Activated CD4-positive, alpha-beta T cell treated with anti-CD3 and anti-CD28 coated beads, Interleukin-2, amount 50 U/mL, for 4 hours (primary cell): ENCODE measurements at regions not wholly inside any gene's neighbourhood (a gene's known extent, or its start where the extent isn't known, plus 50 kb on each side); places are given as distances from the start of the nearest gene placed in this dataset.

Experiments used
- DNase-seq, 2 experiments: peaks; one replicate each; pipeline ENCODE4 v3.0.0-alpha.2; 2020

DNA sequence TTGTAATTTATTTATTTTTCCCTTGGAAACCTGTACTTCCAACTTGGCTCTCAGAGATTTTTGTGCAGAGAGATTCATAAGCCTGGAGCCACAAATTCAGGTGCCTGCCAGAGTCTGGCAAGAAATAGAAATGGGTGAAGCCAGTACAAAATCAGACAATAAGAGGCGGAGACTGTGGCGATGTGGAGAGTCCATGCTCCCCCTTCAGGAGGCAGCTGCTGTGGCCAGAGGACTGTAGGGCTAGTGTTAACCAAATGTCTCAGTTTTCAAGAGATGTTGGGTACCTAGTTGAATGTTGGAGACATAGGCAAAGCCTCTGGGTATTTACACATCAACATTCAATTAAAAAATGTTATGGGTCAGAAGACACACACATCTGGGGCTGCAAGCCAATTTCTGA, 208.6 kb downstream of the PSAT1 start:
- DNase-seq: no peak

DNA sequence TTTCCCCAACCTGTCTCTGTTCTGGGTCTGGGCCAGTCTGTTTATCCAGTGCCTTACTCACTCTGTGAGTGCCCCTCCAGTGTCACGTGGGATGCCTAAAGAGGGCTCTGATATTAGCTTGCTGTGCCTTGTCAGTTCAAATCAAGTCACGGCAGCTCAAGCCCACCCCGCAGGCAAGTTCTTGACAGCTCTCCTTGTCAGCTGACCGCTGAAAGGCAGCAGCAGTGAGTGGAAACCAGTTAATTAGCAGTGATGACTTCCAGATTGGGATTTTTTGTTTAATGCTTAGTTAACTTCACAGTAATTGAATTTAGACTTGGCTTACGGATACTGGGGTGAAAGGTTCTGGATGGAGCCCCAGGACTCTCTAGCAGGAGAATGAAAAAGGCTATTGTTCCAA, 210.1 kb downstream of the PSAT1 start:
- no peak for DNase-seq

DNA sequence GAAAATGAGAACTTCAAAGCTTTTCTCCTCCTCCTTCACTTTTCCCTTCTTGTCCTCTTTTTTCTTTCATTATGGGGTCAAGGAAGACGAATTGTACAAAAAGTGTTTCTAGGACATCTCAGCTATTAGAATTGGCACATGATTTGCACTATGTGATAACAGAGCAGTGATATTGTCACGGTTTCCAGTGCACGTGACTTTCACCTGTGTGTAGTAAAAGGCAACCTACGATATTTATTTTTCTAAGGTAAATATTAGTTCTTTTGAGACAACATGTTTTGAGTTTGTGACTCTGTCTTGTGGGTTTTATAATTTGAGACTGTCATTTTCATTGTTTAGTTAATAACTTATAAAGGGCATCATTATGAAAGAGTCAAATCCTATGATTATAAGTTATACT, 213.1 kb downstream of the PSAT1 start:
- DNase-seq: no peak

DNA sequence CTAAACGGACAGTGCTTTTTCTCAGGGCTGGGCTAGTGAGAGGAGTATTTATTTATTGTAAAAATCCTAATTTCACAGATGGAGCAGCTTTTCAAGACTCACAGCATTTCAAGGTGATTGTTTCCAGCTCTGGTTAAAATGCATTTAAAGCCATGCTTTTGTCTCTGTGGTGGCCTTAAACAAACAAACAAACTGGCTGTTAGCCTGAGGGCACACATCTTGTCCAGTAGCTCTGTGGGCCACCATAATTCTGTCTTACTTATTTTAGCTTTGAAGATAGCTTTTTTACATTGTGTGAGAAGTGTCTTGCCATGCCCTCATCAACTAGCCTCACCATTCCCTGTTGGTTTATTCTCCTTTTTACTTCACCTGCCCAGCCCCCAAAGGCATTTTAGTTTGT, 218.2 kb downstream of the PSAT1 start:
- no peak for DNase-seq

DNA sequence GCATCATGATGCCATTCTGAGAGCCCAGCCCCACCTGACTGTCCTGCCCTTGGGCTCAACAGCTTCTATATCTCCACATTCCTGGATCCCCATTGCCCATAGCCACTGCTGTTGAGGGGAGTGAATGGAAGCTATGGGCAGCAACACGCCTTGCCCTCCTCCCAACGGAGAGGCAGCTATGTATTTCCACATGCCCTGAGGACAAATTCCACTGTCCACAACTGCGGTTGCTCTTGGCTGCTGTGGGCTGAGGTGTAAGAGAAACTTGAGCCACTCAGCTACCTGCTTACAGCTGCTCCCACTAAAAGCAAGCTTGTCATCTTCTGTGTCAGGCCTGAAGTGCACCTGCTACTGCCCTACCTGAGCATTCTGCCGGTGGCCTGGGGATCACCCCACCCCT, 222.9 kb downstream of the PSAT1 start:
- DNase-seq: no peak

DNA sequence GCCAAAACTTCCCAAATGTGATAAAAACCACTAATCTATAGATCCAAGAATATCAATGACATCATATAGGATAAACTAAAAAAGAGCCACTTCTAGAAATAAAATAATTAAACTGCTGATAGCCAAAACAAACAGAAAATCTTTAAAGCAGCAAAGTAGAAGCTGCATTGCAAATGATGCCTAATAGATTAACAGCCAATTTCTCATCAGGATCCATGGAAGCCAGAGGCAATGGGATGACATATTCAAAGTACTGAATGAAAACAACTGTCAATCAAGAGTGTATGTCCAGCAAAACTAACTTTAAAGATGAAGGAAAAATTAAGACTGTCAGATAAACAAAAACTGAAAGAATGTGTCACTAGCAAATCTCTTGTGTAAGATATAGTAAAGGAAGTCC, 224.8 kb downstream of the PSAT1 start:
- no peak for DNase-seq

DNA sequence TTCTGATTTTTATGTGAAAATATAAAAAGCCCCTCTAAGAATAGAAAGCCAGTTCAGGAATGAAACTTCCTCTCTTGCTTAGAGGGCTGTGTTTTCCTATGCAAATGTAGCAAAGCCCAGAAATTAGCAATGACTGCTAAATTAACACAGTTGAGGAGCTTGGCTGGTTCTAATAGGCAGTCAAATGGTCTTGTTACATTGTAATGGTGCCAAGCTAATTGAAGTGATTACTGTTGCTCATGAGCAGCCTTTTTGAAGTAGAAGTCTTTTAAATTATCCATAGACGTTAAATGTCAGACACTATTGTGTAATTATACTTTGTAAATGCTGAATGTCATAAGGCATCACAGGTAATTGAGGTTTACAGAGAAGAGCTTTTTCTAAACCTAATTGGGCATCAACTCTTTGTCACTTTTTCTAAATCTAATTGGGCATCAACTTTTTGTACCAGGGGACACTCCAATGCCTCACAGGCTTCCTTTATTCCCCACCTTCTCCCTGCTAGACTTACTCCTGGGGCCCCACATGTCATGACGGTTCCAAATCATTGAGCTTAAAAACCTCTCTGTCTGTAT, 229.1 kb downstream of the PSAT1 start:
- no peak for DNase-seq

DNA sequence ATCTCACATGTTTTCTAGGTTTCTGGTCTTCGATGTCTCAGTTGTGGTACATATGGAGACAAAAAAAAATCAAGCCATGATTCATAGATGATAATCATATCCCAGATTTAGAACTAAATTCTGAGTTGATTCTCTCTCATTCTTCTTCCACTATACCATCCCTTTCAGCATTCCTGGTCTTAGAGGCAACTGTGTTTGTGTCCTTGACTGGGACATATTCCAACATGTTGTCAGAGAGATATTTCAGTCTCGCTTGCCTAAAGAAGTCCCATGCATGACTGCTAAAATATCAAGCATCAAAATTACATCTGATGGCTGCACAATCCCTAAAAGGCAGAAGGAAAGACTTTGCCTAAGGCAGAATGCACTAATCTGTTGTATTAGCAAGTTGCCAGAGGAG, 236.6 kb downstream of the PSAT1 start:
- DNase-seq: no peak

DNA sequence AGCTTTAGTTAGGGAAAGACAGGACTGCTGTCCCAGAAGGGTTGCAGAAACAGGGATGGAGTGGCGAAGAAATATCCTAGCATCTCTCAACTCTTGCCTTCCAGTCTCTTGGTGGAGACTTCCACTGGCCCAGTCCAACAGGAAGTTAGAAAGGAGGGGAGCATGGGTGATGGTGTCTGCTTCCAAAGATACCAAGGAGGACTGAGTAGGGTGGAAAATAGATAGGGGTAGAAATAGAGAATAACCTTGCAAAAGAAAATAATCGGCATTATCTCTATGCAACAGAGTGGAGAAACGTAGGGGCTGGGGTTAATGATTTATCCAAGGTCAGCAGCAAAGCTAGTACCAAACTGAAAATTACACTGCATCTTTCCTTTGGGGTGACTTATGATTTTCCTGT, 242.3 kb downstream of the PSAT1 start:
- no peak for DNase-seq

DNA sequence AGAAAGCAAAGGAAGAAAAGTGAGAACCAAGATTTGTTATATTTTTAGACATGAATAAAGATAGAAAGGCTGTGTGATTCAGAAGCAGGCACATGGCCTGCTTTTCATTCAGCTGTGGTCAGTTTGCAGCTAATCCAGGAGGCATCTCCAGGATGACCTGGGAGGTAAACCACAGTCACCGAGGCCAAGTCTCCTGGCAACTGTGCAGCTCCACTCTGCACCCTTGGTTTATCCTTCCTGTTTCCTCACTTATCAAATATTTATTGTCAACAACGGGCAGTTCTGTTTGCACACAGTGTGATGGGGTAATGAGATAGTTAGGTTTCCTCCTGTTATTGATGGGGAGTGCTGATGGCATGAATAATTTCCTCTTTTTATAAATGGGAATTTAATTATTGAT, 243.0 kb downstream of the PSAT1 start:
- DNase-seq: no peak

DNA sequence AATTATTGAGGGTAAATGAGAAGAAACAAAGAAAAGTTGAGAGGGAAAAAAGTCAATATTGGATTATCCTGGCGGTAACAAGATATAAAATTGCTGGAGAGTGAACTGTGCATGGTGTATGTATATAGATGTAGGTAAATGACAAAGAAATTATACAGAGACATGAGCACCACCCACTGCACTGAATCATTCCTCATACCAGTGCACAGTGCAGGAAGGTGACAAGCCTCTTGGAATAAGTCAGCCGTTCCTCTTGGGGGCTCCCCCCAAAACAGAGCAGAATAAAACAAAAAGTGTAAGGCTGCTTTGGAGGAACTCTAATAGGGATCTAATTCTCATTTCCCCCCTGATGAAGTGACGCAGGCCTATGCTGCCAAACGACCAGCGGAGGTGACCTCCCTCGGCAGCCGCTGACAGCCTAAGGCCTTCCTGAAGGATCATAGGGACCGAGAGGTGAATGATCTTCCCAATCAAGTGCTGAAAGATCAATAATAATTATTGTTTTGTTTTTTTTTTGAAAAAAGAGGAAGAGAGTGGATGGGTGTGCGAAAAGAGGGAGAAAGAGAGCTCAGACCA, 245.0 kb downstream of the PSAT1 start:
- no peak for DNase-seq

DNA sequence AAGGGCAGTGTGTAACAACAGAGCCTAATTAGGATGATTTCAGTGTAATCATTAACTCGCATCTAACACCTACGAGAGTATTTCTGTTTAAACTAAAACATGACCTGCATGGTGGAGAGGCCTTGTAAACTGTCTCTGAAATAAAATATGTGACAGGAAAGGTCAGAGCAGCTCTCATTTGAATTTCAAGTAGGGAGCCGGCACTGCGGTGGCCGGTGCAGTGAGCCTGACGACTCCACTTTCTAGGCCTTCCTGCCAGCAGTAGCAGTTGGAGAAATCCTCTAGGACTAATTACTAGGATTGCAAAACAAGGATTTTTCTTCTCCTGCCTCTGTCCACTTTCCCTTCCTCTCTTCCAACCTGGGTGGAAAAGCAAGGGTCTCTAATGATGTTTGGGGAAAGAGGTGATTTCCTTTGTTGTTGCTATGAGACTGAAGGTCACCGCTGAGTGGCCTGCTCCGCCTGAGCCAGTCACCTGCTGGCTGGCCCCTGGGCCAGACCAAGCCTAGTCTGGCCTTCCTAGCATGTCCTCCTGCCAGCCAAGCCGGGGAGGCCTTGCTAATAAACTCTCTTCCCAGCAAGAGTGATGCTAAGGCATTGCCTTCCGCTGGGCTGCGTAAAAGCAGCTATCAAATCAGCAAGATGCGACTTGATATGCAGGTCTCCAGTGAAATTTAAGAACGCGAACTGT, 245.7 kb downstream of the PSAT1 start:
- no peak for DNase-seq

DNA sequence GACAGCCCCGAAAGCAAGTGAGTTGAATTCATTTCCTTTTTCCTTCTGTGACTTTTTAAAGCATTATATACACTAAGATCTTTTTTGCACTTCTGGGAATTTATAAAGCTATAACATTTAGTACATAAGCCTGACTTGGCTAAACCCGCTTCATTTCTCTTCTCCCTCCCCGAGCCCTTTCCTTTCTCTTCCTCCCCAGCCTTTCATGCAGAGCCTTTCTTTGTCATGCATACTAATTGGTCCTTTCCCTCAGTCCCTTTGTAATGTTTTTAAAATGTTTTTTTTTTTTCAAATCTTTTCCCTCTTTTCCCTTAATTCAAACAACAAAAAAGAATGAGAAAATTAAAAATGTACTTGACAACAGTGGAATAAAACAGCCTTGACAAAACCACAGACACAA, 246.4 kb downstream of the PSAT1 start:
- DNase-seq: no peak

DNA sequence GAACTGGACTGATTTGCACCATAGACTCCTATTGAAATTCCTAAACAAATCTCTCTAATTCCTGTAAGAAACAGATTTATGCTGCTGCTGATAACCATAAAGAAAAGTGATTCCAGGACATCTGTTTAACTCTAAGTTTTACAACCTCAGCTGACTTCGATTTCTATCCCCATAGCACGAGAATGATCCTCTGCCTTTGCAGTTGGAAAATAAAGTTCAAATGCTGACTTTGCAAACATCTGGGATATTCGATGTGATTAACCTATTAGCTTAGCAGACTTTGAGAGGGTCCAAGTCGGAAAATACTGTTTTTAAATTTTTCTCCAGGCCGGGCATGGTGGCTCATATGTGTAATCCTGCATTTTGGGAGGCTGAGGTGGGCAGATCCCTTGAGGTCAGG, 247.3 kb downstream of the PSAT1 start:
- DNase-seq: no peak

DNA sequence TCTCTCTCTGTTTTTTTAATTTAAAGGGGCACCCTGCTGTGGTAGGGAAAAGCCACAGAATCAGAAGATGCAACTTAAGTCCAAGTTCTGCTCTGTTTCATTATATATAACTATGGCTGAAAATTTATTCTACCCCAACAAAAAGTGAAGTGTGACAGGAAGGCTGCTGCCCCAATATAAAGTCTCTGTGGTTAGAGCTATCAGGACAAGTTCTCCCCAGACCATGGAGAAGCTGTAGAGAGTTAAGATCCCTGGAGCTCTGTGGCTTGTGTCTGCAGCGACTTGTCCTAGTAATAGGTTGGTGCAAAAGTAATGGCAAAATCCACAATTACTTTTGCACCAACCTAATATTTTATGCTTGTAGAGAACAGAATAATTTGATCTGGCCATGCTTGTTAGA, 250.9 kb downstream of the PSAT1 start:
- DNase-seq: no peak

DNA sequence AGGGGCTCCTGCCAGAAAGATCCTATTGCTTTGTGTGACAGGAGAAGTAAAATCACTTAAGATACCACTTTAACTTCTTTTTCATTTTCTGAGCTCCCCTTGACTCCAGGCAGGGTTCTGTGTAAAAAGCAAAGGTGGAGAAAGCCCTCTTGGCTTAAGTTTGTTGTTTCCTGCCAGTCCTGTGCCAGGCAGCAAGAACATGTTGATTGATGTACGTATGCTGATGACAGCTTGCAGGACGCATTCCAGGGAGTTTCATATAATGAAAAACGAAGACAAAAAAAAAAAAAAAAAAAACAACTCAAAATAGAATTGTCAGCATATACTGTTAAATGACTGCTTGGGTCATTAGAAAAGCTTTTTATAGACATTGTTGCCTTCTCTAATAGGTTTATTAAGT, 251.7 kb downstream of the PSAT1 start:
- no peak for DNase-seq

DNA sequence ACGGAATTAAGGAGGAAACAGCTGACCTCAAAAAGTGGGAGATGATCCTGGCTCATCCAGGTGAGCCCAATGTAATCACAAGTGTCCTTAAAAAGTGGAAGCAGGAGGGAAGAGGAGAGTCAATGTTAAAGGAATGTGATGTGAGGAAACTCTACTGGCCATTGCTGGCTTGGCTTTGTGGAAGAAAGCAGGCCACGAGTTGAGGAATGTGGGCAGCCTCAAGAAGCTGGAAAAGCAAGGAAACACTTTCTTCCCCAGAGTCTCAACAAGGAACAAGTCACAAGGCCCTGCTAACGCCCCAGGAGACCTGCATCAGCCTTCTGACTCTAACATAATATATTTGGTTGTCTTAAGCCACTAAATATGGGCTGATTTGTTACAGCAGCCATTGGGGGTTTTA, 252.8 kb downstream of the PSAT1 start:
- DNase-seq: no peak

DNA sequence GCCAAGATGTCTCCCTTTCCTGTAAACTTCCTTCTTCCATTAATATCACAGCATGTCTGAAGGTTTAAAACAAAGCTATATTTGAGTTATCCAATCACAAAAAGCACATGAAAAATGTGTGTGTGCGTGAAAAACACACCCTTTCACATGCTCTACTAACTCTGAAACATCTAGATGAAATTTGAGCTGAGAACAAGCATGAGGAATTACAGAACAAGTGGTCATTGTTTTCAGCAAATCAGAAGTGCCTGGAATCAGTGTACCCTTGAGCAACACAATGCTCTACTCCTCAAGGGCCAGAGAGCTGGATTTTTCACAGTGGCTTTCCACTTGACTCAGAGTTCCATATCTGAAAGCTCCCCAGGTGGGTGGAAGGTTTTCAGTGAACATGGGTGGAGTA, 255.9 kb downstream of the PSAT1 start:
- DNase-seq: no peak

DNA sequence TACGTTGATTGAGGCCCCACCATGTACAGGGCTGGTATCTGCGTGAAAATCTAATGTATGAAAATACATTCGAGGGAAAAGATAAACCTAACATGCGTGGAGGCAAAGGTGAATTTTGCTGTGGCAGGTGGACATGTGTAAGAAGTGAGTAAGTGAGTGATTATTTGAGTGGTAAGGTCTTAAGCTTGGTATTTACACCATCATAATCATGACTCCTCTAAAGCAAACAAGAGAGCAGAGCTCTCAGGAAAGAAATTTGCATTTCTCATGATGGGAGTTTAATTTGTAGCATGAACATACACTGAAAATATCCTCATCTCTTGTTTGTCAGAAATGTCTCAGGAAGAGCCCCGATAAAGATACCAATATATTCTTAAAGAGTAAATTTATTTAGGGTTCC, 260.6 kb downstream of the PSAT1 start:
- no peak for DNase-seq

DNA sequence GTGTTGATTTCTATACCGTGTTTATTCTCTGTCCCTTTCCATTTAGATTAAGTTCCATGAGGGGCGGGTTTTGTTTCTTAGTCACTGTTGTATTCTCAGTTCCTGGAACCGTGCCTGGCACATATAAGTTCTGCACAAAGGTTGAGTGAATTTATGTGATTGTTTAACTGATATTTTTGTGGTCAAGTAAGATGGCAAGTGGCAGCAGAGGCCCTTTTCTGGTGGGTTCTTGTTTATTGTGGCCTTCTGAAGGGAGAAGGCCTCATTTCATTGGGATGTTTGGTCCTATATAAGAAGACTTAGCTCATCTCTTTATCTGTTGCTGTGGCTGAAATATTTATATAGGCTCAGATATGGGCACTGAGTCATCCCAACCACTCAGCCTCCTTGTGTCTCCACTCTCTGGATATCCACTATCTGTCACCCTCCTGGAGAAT, 262.5 kb downstream of the PSAT1 start:
- no peak for DNase-seq

DNA sequence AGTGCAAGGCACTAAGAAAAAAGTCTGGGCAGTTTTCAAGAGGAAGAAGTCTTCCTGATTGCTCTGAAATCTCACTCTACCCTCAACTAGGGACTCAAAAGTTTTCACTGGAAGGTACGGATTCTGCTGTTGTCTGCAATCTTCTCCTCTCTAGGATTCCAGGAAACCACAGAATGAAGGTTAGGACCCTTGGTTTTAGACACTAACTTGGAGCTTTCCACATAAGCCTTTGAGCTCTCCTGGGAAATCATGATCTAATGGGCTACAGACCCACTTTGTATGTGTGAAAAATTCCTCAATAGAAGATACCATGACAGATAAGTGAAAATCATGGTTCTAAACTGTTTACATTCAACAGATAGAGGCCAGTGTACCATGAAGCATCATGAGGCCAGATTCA, 265.1 kb downstream of the PSAT1 start:
- no peak for DNase-seq

DNA sequence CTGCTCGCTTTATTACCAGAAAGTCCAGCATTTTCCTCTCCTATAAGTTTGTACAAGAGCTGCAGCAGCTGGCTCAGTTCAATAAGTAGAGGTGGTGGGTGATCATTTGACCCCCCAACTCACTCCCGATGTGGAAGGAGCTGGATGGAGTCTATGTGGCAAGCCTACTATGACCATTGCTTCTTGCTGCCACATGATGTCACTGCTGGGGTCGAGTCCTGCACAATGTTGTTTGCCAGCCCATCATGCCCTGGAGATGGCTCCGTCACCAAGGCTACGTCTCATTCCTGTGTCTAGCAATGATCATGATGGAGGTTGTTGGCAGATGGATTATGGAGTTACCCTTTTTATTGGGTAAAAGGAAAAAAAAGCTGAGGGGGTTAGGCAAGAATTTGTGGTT, 266.3 kb downstream of the PSAT1 start:
- DNase-seq: no peak

DNA sequence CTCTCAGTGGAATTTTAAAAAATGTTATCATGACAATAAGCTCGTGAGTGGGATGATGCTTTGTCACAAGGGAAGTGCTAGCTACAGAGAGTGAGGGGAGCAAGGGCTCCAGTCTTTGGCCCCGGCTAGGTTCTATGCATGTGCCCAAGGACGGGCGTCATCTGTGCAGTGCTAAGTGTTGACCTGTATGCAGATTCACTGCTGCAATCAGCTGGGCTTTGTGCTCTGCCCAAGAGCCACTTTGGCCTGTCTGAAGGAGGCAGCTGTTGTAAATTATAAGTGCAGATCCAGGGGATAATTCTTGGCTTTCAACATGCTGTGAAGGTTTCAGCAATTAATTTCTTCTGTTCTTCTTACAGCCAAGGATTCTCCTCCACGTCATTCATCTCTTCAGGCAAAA, 268.6 kb downstream of the PSAT1 start:
- DNase-seq: no peak

DNA sequence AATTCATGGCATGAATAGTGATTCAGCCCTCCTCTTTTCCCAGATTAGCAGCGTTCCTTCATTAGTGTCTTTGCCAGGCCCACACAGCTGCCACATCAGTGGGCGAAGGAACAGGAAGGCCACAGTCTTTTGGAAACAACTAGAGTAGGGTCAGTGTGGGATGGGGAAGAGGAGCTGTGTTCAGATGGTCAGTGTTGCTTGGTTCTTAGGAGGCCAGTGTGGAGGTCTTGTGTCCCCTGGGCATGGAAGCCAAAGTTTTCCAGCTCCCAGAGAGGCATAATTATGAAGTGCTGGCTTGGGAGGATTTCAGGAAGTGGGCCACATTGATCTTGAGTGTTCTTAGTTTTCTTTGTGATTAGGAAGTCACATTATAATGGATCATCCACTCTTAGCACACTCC, 269.6 kb downstream of the PSAT1 start:
- DNase-seq: no peak
